B cell (primary cell): ENCODE measurements at regions not wholly inside any gene's neighbourhood (a gene's known extent, or its start where the extent isn't known, plus 50 kb on each side); places are given as distances from the start of the nearest gene placed in this dataset.

ENCODE experiments used
- ATAC-seq: fragments of 200-7000 bp; cut with Tn5 transposase; one replicate; pipeline ENCODE4 v1.10.0; 2021; ENCODE audit warnings: low read depth, mild to moderate bottlenecking, moderate number of reproducible peaks, moderate library complexity
- CTCF ChIA-PET: fragments of 350-600 bp; sonication (Branson Sonifier 250); formaldehyde crosslinking; loops from one replicate; lab custom pipeline; 2021; ENCODE audit warnings: antibody characterized with exemption, inconsistent platforms; lab: Charles Lee
- POLR2A ChIA-PET: fragments of 350-600 bp; sonication (Branson Sonifier 250); formaldehyde crosslinking; loops from one replicate; lab custom pipeline; 2021; ENCODE audit warnings: antibody characterized with exemption; lab: Charles Lee
- DNase-seq: peaks from one replicate; pipeline ENCODE4 v3.0.0; 2013
- H2AFZ ChIP-seq: 2 replicates; pipeline ENCODE4 v1.6.1; 2012; ENCODE audit warnings: mild to moderate bottlenecking, low read depth, low read length; ENCODE audit not compliant: insufficient read depth, poor library complexity, severe bottlenecking
- H3K27ac ChIP-seq, 2 donors: 1 replicate in 1 of 2; 2 replicates in 1 of 2; pipeline ENCODE4 v1.5.1; 2012 to 2013; ENCODE audit warnings: low read length in 2 of 2, mild to moderate bottlenecking in 2 of 2, moderate library complexity in 1 of 2
- H3K27me3 ChIP-seq, 4 experiments: fragments of 200-600 bp in 1 of 4; sonication (generic) in 1 of 4; replicated peaks in 1 of 4; 1 replicate in 2 of 4; 2 replicates in 2 of 4; pipeline versions ENCODE4 v1.6.1 to v1.7.0; 2013 to 2016; ENCODE audit warnings: low read length in 3 of 4, mild to moderate bottlenecking in 2 of 4, mixed read lengths in 1 of 4, moderate library complexity in 1 of 4; ENCODE audit not compliant: insufficient read depth in 4 of 4, control insufficient read depth in 3 of 4; ENCODE audit errors: control extremely low read depth in 1 of 4
- H3K36me3 ChIP-seq, 2 experiments: replicated peaks in 1 of 2; 1 replicate in 1 of 2; 2 replicates in 1 of 2; pipeline versions ENCODE4 v1.6.1 to v1.7.1; 2013; ENCODE audit warnings: low read length in 1 of 2; ENCODE audit not compliant: insufficient read depth in 2 of 2, control insufficient read depth in 1 of 2; ENCODE audit errors: control extremely low read depth in 1 of 2, extremely low read depth in 1 of 2
- H3K4me1 ChIP-seq, 2 donors: fragments of 200-600 bp in 1 of 2; sonication (generic) in 1 of 2; 1 replicate in 1 of 2; 2 replicates in 1 of 2; pipeline versions ENCODE4 v1.5.1 to v1.6.1; 2013 to 2017; ENCODE audit warnings: low read length in 2 of 2; ENCODE audit not compliant: control insufficient read depth in 2 of 2, insufficient read depth in 2 of 2
- H3K4me2 ChIP-seq: replicated peaks from 2 replicates; pipeline ENCODE3; 2012; ENCODE audit warnings: mild to moderate bottlenecking, low read depth, low read length; ENCODE audit not compliant: poor library complexity, severe bottlenecking
- H3K4me3 ChIP-seq, 5 experiments: fragments of 200-600 bp in 1 of 5; sonication (generic) in 1 of 5; 1 replicate in 3 of 5; 2 replicates in 2 of 5; pipeline versions ENCODE4 v1.5.1 to v1.7.0; 2011 to 2016; ENCODE audit warnings: low read length in 4 of 5, mild to moderate bottlenecking in 4 of 5, low read depth in 2 of 5, control low read depth in 1 of 5, moderate library complexity in 1 of 5; ENCODE audit not compliant: insufficient read depth in 1 of 5; ENCODE audit errors: control extremely low read depth in 1 of 5, extremely low read depth in 1 of 5
- H3K79me2 ChIP-seq: fragments of 200-600 bp; sonication (generic); one replicate; pipeline ENCODE4 v1.6.0; 2016; ENCODE audit warnings: low read length; ENCODE audit not compliant: control insufficient read depth, insufficient read depth
- H3K9ac ChIP-seq: fragments of 200-600 bp; sonication (generic); 2 replicates; pipeline ENCODE4 v1.6.1; 2017; ENCODE audit warnings: mild to moderate bottlenecking, low read length, moderate library complexity
- H3K9me3 ChIP-seq, 3 donors: one replicate each; pipeline versions ENCODE4 v1.6.1 to v1.7.1; 2013; ENCODE audit warnings: low read length in 2 of 3; ENCODE audit not compliant: control insufficient read depth in 2 of 3, insufficient read depth in 1 of 3; ENCODE audit errors: control extremely low read depth in 1 of 3
- H4K20me1 ChIP-seq: 2 replicates; pipeline ENCODE4 v1.6.0; 2012; ENCODE audit warnings: mild to moderate bottlenecking, low read length; ENCODE audit not compliant: insufficient read depth, control insufficient read depth, poor library complexity, severe bottlenecking
- H3K27ac Mint-ChIP-seq: one replicate; pipeline ENCODE4 v1.8.0; 2021; ENCODE audit warnings: mixed read lengths
- H3K27me3 Mint-ChIP-seq: one replicate; pipeline ENCODE4 v1.8.0; 2021; ENCODE audit warnings: mixed read lengths
- H3K4me1 Mint-ChIP-seq: one replicate; pipeline ENCODE4 v1.8.0; 2021; ENCODE audit warnings: mixed read lengths
- H3K4me3 Mint-ChIP-seq: one replicate; pipeline ENCODE4 v1.8.0; 2021; ENCODE audit warnings: mixed read lengths
- H3K9me3 Mint-ChIP-seq: one replicate; pipeline ENCODE4 v1.8.0; 2022; ENCODE audit warnings: mixed read lengths; ENCODE audit not compliant: insufficient read depth
- CTCF ChIP-seq: fragments of 200-600 bp; IDR thresholded peaks from one replicate; pipeline ENCODE4 v1.8.0; 2022; ENCODE audit warnings: antibody characterized with exemption, mild to moderate bottlenecking
- EZH2 ChIP-seq: IDR thresholded peaks from 2 replicates; pipeline ENCODE4 v1.6.1; 2012; ENCODE audit warnings: borderline replicate concordance, low read depth, mild to moderate bottlenecking, moderate library complexity, low read length; ENCODE audit not compliant: insufficient read depth, poor library complexity, severe bottlenecking
- WGBS: methylation state at CpG from one replicate; pipeline ENCODE4 v1.1.5; 2013; ENCODE audit warnings: missing lambda C conversion rate; ENCODE audit not compliant: insufficient coverage; 5-methylcytosine and 5-hydroxymethylcytosine counted together
- intact Hi-C: fragments of 100-400 bp; cut with micrococcal nuclease; formaldehyde crosslinking; loops from one replicate; pipeline ENCODE4 v1.10.0; 2022

DNA sequence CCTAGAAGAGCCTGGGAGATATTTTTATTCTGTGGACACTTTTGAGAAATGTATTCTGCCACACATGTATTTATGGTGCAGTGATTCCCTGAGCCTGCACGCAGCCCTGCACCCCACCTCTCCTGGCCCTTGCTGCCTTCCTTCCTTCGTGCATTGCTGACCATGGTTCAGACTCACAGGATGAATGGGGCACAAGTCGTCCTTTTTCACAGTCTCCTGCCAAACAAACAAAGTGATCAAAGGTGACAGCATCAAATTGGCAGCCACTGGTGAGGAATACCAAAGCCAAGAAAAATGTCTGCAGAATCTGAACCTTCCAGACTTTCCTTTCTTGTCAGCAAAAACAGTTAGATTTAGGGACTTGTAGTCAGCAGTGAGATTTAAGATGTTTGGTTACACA lies 215.0 kb downstream of the ACTR3B start:
- Histone ChIP-seq H3K36me3 (no peaks in the 10 kb centered on the region), H3K27me3 (no peaks in the 10 kb centered on the region), H3K79me2 (no peaks in the 10 kb centered on the region), H3K9ac (no peak overlapping the region), H3K4me2 (no peak overlapping the region), H3K4me1 (no peaks in the 10 kb centered on the region), H3K4me3 (no peak overlapping the region), H2AFZ (no peak overlapping the region), H3K27ac (no peak overlapping the region), H4K20me1 (no peaks in the 10 kb centered on the region), H3K9me3 (peaks cover 0 to 6% (median 0%) of the 10 kb centered on the region in 3 donors)
- intact Hi-C loops = no loop called here
- Mint-ChIP-seq H3K4me1 (no peaks in the 10 kb centered on the region), H3K9me3 (no peaks in the 10 kb centered on the region), H3K27ac (no peak overlapping the region), H3K27me3 (peaks cover 2% of the 10 kb centered on the region), H3K4me3 (no peak overlapping the region)
- CTCF ChIA-PET = no interaction called here
- no peak for ATAC-seq
- POLR2A ChIA-PET = no interaction called here
- no peak for TF ChIP-seq CTCF
- TF ChIP-seq EZH2 = no peak
- 23% methylated on average over 3 of the region's 3 CpGs for WGBS
- no peak for DNase-seq

- Histone ChIP-seq H4K20me1 (no peaks in the 10 kb centered on the region), H3K4me2 (no peak overlapping the region), H3K79me2 (no peaks in the 10 kb centered on the region), H3K36me3 (no peaks in the 10 kb centered on the region), H3K9ac (no peak overlapping the region), H3K27ac (no peak overlapping the region), H3K4me1 (no peaks in the 10 kb centered on the region), H3K4me3 (no peak overlapping the region), H3K9me3 (peaks cover 0 to 6% (median 0%) of the 10 kb centered on the region in 3 donors), H2AFZ (no peak overlapping the region), H3K27me3 (no peaks in the 10 kb centered on the region)
- DNase-seq (no peak), ATAC-seq (no peak)
- no CpG with 5 or more reads among the region's 2 CpGs for WGBS
- intact Hi-C loops = no loop called here
- CTCF ChIA-PET = no interaction called here
- TF ChIP-seq EZH2 (no peak), CTCF (no peak)
- Mint-ChIP-seq H3K27ac (no peak overlapping the region), H3K4me1 (no peaks in the 10 kb centered on the region), H3K9me3 (no peaks in the 10 kb centered on the region), H3K4me3 (no peak overlapping the region), H3K27me3 (peaks cover 7% of the 10 kb centered on the region)
- POLR2A ChIA-PET = no interaction called here
Observed at GRCh38 chr7:152975076-152975475, 215.5 kb downstream of the ACTR3B start.
